K562 (cell line): ENCODE measurements at regions not wholly inside any gene's neighbourhood (a gene's known extent, or its start where the extent isn't known, plus 50 kb on each side); places are given as distances from the start of the nearest gene placed in this dataset.

Experiments used
- ATAC-seq: fragments of 200-7000 bp; cut with Tn5 transposase; 3 replicates; pipeline ENCODE4 v1.9.1; 2020; ENCODE audit warnings: moderate library complexity
- BruUV-seq: library from RNA; stranded (reverse); fragments of 400-500 nt; replicated peaks from 2 replicates; lab custom pipeline; 2021; lab: Mats Ljungman, UMichigan
- CTCF ChIA-PET: fragments of 300-600 bp; formaldehyde crosslinking; extraction: SDS; loops from one replicate; lab custom pipeline; 2021; ENCODE audit warnings: low intra/inter-chr PET ratio; lab: Yijun Ruan, JAX
- POLR2A ChIA-PET: fragments of 300-600, 350-650 bp; sonication (Branson Sonifier 250); formaldehyde crosslinking; extraction: SDS; loops from one replicate; lab custom pipeline; 2021; ENCODE audit warnings: antibody characterized with exemption, inconsistent platforms; lab: Yijun Ruan, JAX
- DNase-seq, 4 experiments: peaks; one replicate each; pipeline versions ENCODE4 v3.0.0 to v3.0.0-alpha.2; 2011 to 2018; ENCODE audit warnings: low spot score in 3 of 4, mixed read lengths in 3 of 4; ENCODE audit errors: extremely low read depth in 1 of 4
- FAIRE-seq: peaks from 2 replicates; lab custom pipeline; 2011; peaks lifted over from hg19 to GRCh38; lab: Jason Lieb, UNC
- H2AFZ ChIP-seq: 2 replicates; pipeline ENCODE4 v1.6.0; 2011; ENCODE audit warnings: low read depth, low read length, control low read depth, inconsistent platforms
- H3K27ac ChIP-seq: fragments of 200-600 bp; 3 replicates; pipeline ENCODE4 v1.8.0; 2011; ENCODE audit warnings: low read depth, mild to moderate bottlenecking, control low read depth, inconsistent platforms, low read length, moderate library complexity, mixed read lengths; ENCODE audit errors: extremely low read depth
- H3K27me3 ChIP-seq, 2 experiments: fragments of 300-600 bp in 1 of 2; 2 replicates in 1 of 2; 3 replicates in 1 of 2; pipeline versions ENCODE4 v1.6.0 to v1.8.0; 2011; ENCODE audit warnings: inconsistent platforms in 2 of 2, low read length in 2 of 2, mild to moderate bottlenecking in 1 of 2, mixed read lengths in 1 of 2, moderate library complexity in 1 of 2; ENCODE audit not compliant: control insufficient read depth in 2 of 2, insufficient read depth in 2 of 2
- H3K36me3 ChIP-seq: fragments of 300-600 bp; 3 replicates; pipeline ENCODE4 v1.8.0; 2011; ENCODE audit warnings: mild to moderate bottlenecking, low read length, inconsistent platforms; ENCODE audit not compliant: control insufficient read depth, insufficient read depth
- H3K4me1 ChIP-seq, 2 experiments: fragments of 200-600 bp in 1 of 2; replicated peaks in 1 of 2; 2 replicates in 1 of 2; 3 replicates in 1 of 2; pipeline versions ENCODE4 v1.5.1 to v1.8.0; 2011; ENCODE audit warnings: inconsistent platforms in 2 of 2, low read length in 2 of 2, mild to moderate bottlenecking in 1 of 2, mixed read lengths in 1 of 2, moderate library complexity in 1 of 2; ENCODE audit not compliant: control insufficient read depth in 2 of 2, insufficient read depth in 2 of 2
- H3K4me2 ChIP-seq: 2 replicates; pipeline ENCODE4 v1.6.1; 2011; ENCODE audit warnings: low read length, control low read depth, inconsistent platforms, mixed read lengths; ENCODE audit not compliant: insufficient read depth
- H3K4me3 ChIP-seq: fragments of 200-600 bp; sonication (generic), shearing (Covaris generic); 2 replicates; pipeline ENCODE4 v1.5.1; 2016; ENCODE audit warnings: control low read depth, inconsistent platforms
- H3K79me2 ChIP-seq: fragments of 200-600 bp; 3 replicates; pipeline ENCODE4 v1.8.0; 2011; ENCODE audit warnings: low read length, inconsistent platforms; ENCODE audit not compliant: control insufficient read depth, insufficient read depth
- H3K9ac ChIP-seq, 2 experiments: 2 replicates each; pipeline versions ENCODE4 v1.6.0 to v1.6.1; 2011; ENCODE audit warnings: low read depth in 2 of 2, low read length in 2 of 2, control low read depth in 1 of 2, inconsistent platforms in 1 of 2, mild to moderate bottlenecking in 1 of 2, mixed read lengths in 1 of 2; ENCODE audit not compliant: insufficient read depth in 1 of 2
- H3K9me1 ChIP-seq: one replicate; pipeline ENCODE4 v1.6.0; 2011; ENCODE audit warnings: inconsistent platforms, mild to moderate bottlenecking, low read length, moderate library complexity; ENCODE audit not compliant: control insufficient read depth, insufficient read depth
- H3K9me3 ChIP-seq: replicated peaks from 2 replicates; pipeline ENCODE4 v1.5.1; 2011; ENCODE audit warnings: low read depth, low read length, inconsistent platforms; ENCODE audit not compliant: control insufficient read depth, insufficient read depth
- H4K20me1 ChIP-seq: replicated peaks from 2 replicates; pipeline ENCODE4 v1.6.1; 2011; ENCODE audit warnings: low read length, inconsistent platforms, mixed read lengths; ENCODE audit not compliant: control insufficient read depth, insufficient read depth
- BDP1 ChIP-seq: IDR thresholded peaks from 3 replicates; pipeline ENCODE4 v1.6.1; 2011; ENCODE audit not compliant: insufficient read length, insufficient read depth
- BRF1 ChIP-seq: IDR thresholded peaks from 3 replicates; pipeline ENCODE4 v1.6.1; 2011; ENCODE audit warnings: borderline replicate concordance, mild to moderate bottlenecking; ENCODE audit not compliant: insufficient read length; ENCODE audit errors: extremely low read depth
- CEBPG ChIP-seq, 3 experiments: fragments of 200-800 bp in 1 of 3; sonication (Bioruptor generic) in 1 of 3; sonication (generic) in 1 of 3; formaldehyde crosslinking in 1 of 3; IDR thresholded peaks in 2 of 3; conservative IDR thresholded peaks in 1 of 3; 2 replicates each; pipeline versions ENCODE4 v1.6.1 to v1.8.0; 2016 to 2022; ENCODE audit warnings: missing compliant biosample characterization in 2 of 3, missing genetic modification characterization in 2 of 3, mild to moderate bottlenecking in 1 of 3, missing genetic modification reagents in 1 of 3
- CHCHD3 ChIP-seq: fragments of 250-450 bp; sonication (Bioruptor Pico); IDR thresholded peaks from 2 replicates; pipeline ENCODE4 v2.1.2; 2022; ENCODE audit warnings: mild to moderate bottlenecking
- FOSL1 ChIP-seq: fragments of 200-800 bp; sonication (Bioruptor generic); conservative IDR thresholded peaks from 2 replicates; pipeline ENCODE4 v1.6.1; 2016; ENCODE audit warnings: missing genetic modification characterization, missing compliant biosample characterization
- HMG20B ChIP-seq: fragments of 250-450 bp; sonication (Bioruptor Pico); IDR thresholded peaks from 2 replicates; pipeline ENCODE4 v1.5.0; 2021; ENCODE audit warnings: mild to moderate bottlenecking
- KLF10 ChIP-seq: fragments of 250-450 bp; sonication (Bioruptor Pico); IDR thresholded peaks from 2 replicates; pipeline ENCODE4 v1.6.1; 2021; ENCODE audit warnings: matching md5 sums
- PHF20 ChIP-seq: fragments of 450-650 bp; IDR thresholded peaks from 2 replicates; pipeline ENCODE4 v1.6.1; 2018; ENCODE audit not compliant: partially characterized antibody
- PHF21A ChIP-seq: fragments of 450-650 bp; IDR thresholded peaks from 2 replicates; pipeline ENCODE4 v1.6.1; 2017; ENCODE audit warnings: low read depth, borderline replicate concordance
- POLR2B ChIP-seq: fragments of 450-650 bp; IDR thresholded peaks from 2 replicates; pipeline ENCODE4 v1.6.1; 2018; ENCODE audit warnings: low read depth; ENCODE audit not compliant: partially characterized antibody
- SMC3 ChIP-seq: conservative IDR thresholded peaks from 2 replicates; pipeline ENCODE4 v1.6.1; 2011; ENCODE audit warnings: low read depth, low read length, improper control_type of control experiment; ENCODE audit not compliant: insufficient read depth
- ZNF253 ChIP-seq: fragments of 250-450 bp; sonication (Bioruptor Pico); conservative IDR thresholded peaks from 2 replicates; pipeline ENCODE4 v1.6.1; 2021; ENCODE audit warnings: mild to moderate bottlenecking
- ZNF707 ChIP-seq: fragments of 250-450 bp; sonication (Bioruptor Pico); conservative IDR thresholded peaks from 2 replicates; pipeline ENCODE4 v1.8.0; 2022; ENCODE audit warnings: inconsistent platforms, mild to moderate bottlenecking, moderate library complexity
- WGBS: fragments of 100-300 bp; shearing (Covaris generic); methylation state at CpG from one replicate; pipeline ENCODE4 v1.1.6; 2016; ENCODE audit warnings: low coverage, mixed read lengths; ENCODE audit not compliant: insufficient coverage; ENCODE audit errors: missing lambda C conversion rate; 5-methylcytosine and 5-hydroxymethylcytosine counted together
- in situ Hi-C: fragments of 300-500 bp; cut with MboI; formaldehyde crosslinking; loops from 4 replicates; pipeline ENCODE4 v1.15.0; 2018; ENCODE audit warnings: inconsistent platforms, mixed read lengths
- intact Hi-C: fragments of 100-400 bp; cut with micrococcal nuclease; formaldehyde crosslinking; loops from 2 replicates; pipeline ENCODE4 v1.14.2; 2022
- TF ChIP-seq, protein P1 (sequence below): fragments of 250-450 bp; sonication (Bioruptor Pico); IDR thresholded peaks from 2 replicates; pipeline ENCODE4 v1.9.0; 2021; ENCODE audit warnings: mild to moderate bottlenecking, inconsistent platforms

GRCh38 chr12:126989532-126989931 is 1277.4 kb upstream of the TMEM132C start:
- Histone ChIP-seq H3K4me3 (no peak overlapping the region), H3K4me1 (no peaks in the 10 kb centered on the region), H3K9ac (no peak overlapping the region), H4K20me1 (no peaks in the 10 kb centered on the region), H3K27me3 (no peaks in the 10 kb centered on the region; a peak in 2 of 5 replicates), H2AFZ (no peak overlapping the region), H3K27ac (no peak overlapping the region), H3K9me3 (no peaks in the 10 kb centered on the region; the same call in none of the 2 replicates), H3K36me3 (no peaks in the 10 kb centered on the region), H3K9me1 (no peaks in the 10 kb centered on the region), H3K4me2 (no peak overlapping the region), H3K79me2 (no peaks in the 10 kb centered on the region)
- POLR2A ChIA-PET, result interaction anchor here (1.3 kb wide), 1 partner anchor 9 kb away, joined by 3 read pairs; no protein-coding TSS in a partner anchor
- intact Hi-C loops (no loop called here), in situ Hi-C loops (no loop called here)
- no TSS peak for BruUV-seq
- CTCF ChIA-PET, result no interaction called here
- ATAC-seq, result no peak
- TF ChIP-seq BDP1 (no peak), ZNF707 (no peak), HMG20B (CRISPR knock-in tag) (no peak), BRF1 (no peak), PHF21A (no peak), POLR2B (no peak)
- FAIRE-seq, result no peak
- DNase-seq, result no peak
- 11% methylated on average over 2 of the region's 2 CpGs for WGBS

GRCh38 chr12:126993898-126994297 is 1273.1 kb upstream of the TMEM132C start:
- Histone ChIP-seq H3K79me2 (no peaks in the 10 kb centered on the region), H3K9ac (no peak overlapping the region), H3K4me2 (no peak overlapping the region), H3K9me1 (no peaks in the 10 kb centered on the region), H3K27ac (no peak overlapping the region), H3K27me3 (no peaks in the 10 kb centered on the region; a peak in 2 of 5 replicates), H3K4me1 (peaks cover 0 to 7% of the 10 kb centered on the region in 2 experiments; a peak in 2 of 5 replicates), H4K20me1 (no peaks in the 10 kb centered on the region), H3K36me3 (no peaks in the 10 kb centered on the region), H3K9me3 (no peaks in the 10 kb centered on the region), H2AFZ (no peak overlapping the region), H3K4me3 (no peak overlapping the region)
- in situ Hi-C loops (no loop called here), intact Hi-C loops (no loop called here)
- ChIA-PET POLR2A (no interaction called here), CTCF (no interaction called here)
- no TSS peak for BruUV-seq
- ATAC-seq (no peak), FAIRE-seq (no peak), DNase-seq (no peak)
- WGBS, result 75% methylated on average over 8 of the region's 9 CpGs
- no peak for TF ChIP-seq SMC3
- TF ChIP-seq ZNF253 (CRISPR knock-in tag), result no peak
- TF ChIP-seq, protein P1, sequence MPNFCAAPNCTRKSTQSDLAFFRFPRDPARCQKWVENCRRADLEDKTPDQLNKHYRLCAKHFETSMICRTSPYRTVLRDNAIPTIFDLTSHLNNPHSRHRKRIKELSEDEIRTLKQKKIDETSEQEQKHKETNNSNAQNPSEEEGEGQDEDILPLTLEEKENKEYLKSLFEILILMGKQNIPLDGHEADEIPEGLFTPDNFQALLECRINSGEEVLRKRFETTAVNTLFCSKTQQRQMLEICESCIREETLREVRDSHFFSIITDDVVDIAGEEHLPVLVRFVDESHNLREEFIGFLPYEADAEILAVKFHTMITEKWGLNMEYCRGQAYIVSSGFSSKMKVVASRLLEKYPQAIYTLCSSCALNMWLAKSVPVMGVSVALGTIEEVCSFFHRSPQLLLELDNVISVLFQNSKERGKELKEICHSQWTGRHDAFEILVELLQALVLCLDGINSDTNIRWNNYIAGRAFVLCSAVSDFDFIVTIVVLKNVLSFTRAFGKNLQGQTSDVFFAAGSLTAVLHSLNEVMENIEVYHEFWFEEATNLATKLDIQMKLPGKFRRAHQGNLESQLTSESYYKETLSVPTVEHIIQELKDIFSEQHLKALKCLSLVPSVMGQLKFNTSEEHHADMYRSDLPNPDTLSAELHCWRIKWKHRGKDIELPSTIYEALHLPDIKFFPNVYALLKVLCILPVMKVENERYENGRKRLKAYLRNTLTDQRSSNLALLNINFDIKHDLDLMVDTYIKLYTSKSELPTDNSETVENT (CRISPR knock-in tag), result no peak
- no peak for TF ChIP-seq FOSL1 (tag)
- no peak for TF ChIP-seq KLF10 (CRISPR knock-in tag)
- no peak for TF ChIP-seq CEBPG (CRISPR knock-in tag; IDR thresholded peaks at IDR 0.05)
- no peak for TF ChIP-seq CEBPG (tag; conservative IDR thresholded peaks at IDR 0.05 in 1 of 2, IDR thresholded peaks at IDR 0.05 in 1 of 2)
- no peak for TF ChIP-seq PHF20
- TF ChIP-seq CHCHD3 (CRISPR knock-in tag), result no peak
